T-helper 2 cell (primary cell): ENCODE measurements at regions not wholly inside any gene's neighbourhood (a gene's known extent, or its start where the extent isn't known, plus 50 kb on each side); places are given as distances from the start of the nearest gene placed in this dataset.
A peak's percentile ranks its signal among the peaks of the same experiment; 100 is the strongest.

Experiments
- DNase-seq, 5 experiments: peaks; one replicate each; pipeline versions ENCODE4 v3.0.0 to v3.0.0-alpha.2; 2012 to 2022

DNA sequence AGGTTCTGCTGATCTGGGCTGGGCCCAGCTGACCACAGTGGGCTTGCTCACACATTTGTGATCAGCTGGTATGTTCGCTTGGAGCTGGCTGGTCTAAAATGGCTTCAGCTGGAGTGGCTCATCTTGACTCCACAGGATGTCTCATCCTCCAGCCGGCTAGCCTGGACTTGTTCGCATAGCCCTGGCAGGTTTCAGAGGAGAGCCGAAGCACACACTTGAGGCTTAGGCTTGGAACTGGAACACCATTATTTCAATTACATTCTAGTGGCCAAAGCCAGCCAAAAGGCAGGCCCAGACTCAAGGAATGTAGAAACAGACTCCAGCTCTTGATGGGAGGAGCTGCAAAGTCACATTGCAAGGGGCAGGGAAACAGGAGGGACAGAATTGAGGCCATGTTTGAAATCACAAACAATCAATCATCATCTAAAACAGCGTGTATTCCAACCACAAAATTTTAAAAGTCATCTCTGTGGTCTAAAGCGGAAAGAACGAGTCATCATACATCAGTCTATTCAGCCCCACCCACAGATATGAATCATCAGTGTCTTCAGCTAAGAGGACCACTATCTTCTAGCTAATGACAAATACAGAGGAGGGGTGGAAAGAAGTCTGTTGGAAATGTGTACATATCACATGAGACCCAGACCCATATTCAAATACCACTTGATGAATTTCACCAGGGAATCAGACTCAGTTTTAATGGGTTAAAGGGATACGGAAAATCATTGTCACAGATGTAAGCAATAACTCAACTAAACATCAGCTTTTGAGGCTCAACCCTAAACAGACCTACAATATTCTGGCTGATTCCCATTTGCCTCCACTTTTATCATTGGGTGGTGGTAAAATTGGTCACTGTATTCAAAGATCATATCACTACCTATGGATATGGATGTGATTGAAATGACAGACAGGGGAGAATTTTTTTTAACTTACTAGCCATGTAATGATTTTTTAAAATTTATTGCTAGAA lies 139.0 kb upstream of the MKLN1 start:
- peak in 4 of 5 experiments; percentile 17 to 97 (median 58) for DNase-seq

GRCh38 chr7:131189488-131189887 lies 138.2 kb upstream of the MKLN1 start:
- DNase-seq, result peak in 1 of 5 experiments; percentile 38

- DNase-seq, result no peak
Observed at GRCh38 chr7:131190146-131190545, 137.5 kb upstream of the MKLN1 start.

DNA sequence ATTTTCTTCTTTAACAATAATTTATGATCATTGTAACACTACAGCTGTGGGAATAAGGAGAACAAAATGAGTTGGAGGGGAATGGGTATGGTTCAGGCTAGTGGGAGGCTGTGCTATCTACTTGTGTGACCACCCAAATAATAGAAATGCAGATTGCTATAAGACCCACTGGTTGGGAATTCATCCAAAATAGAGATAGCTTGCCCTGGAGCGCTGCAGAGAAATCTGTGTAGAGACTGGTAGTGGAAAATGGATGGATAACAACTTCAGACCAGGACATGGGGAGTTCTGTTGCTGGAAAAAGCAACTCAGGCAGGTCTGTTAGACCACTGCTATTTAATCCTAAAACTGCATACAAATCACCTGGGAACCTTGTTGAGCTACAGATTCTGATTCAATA lies 137.1 kb upstream of the MKLN1 start:
- no peak for DNase-seq

DNA sequence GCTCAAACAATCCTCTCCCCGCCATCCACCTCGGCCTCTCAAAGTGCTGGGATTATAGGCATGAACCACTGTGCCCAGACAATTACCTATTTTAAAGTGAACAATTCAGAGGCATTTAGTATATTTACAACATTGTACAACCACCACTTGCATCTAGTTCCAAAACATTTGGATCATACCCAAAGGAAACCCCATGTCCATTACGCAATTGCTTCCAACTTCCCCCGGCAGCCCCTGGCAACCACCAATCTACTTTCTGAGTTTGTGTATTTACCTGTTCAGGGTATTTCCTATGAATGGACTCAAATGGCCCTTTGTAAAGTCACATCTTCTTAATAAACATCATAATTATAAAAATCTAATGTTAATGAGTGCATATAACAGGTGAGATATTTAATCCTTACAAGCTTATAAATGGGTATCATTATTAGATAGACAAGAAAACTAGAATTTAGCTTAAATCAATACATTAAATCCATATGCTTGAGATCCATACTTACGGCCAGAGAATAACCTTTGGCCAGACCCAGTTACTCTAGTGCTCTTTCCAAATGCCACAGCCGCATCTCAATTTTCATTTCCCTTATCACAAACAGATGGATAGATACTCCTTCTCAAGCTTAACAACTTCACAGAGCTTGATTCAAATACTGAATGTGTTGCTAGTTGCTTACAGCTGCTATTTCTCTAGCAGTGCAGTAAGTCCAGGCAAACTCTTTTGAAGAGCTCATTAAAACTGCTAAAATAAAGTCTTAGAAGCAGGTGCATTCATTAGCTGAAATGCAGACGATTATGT lies 133.4 kb upstream of the MKLN1 start:
- DNase-seq, result no peak

DNA sequence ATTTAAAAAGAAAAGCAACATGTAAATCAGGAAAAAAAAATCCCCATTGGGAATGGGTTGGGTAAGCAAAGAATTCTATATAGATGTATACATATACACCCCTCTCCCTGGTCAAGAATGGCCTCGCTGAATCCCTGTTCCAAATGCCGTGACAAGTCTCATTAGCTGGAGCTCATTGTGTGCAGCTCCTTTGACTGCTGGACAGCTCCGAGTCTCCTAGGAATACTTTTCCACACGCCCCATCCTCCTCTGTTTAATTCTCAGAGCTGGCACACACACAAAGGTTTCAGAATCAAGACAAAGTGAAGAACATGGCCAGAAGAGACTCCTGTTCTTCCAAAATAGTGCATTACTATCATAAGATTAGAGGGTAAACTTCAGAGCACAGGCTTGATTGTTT lies 130.9 kb upstream of the MKLN1 start:
- no peak for DNase-seq

- no peak for DNase-seq
Observed at GRCh38 chr7:131197920-131198615, 129.6 kb upstream of the MKLN1 start.

- DNase-seq, result no peak
Observed at GRCh38 chr7:131202451-131202850, 125.2 kb upstream of the MKLN1 start.

GRCh38 chr7:131203291-131203976 lies 124.2 kb upstream of the MKLN1 start:
- DNase-seq, result no peak

DNA sequence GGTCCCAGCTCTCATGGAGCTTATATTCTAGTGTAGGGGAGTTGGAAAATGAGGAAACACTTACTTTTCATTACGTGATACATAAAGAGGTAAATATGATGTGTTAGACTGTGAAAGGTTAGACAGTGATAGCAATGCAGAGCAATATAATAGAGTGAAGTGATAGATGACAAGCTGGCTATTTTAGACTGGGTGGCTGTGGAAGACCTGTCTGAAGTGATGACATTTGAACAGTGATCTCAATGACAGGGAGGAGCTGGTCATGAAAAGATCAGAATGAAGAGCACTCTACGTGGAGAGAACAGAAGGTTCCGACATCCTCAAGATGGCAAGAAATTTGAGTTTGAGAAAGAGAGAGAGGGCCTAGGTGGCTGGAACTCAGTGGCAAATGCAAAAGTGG lies 118.9 kb upstream of the MKLN1 start:
- no peak for DNase-seq

- DNase-seq, result no peak
Observed at GRCh38 chr7:131210618-131211017, 117.1 kb upstream of the MKLN1 start.

DNA sequence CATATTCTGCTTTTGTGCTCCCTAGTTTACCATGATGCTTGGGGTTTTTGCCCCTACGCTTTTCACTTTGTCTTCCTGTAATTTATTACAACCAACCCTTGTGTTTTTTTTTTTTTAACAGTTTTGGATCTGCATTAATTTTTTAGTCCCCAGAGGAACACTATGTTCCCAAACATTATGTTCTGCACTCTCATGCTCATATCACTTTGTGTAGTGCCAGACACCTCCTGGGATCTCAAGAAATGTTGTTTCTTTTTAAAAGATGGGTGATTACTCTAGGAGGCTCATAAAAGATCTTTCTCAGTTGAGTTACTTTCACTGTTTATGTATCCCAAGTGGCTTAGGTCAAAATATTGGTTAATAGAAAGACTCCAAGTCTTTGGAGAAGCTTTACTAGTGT lies 116.2 kb upstream of the MKLN1 start:
- DNase-seq, result no peak

GRCh38 chr7:131212114-131212513 lies 115.6 kb upstream of the MKLN1 start:
- no peak for DNase-seq

DNA sequence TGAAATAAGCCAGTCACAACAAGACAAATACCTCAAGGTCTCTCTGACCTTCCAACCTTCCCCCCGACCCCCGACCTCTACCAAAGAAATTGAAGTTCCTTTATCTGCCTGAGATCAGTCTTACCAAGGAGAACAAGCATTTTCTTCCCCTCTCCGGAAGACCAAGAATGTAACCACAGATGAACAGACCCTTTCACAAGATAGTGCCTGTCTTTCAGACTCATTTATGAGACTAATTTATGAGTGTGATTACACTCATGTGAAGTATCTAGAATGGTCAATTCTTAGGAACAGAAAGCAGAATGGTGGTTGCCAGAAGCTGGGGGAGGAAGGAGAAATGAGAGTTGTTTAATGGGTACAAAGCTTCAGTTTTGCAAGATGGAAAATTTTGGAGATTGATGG lies 108.9 kb upstream of the MKLN1 start:
- DNase-seq, result peak in 1 of 5 experiments; percentile 48

- no peak for DNase-seq
Observed at GRCh38 chr7:131219312-131220041, 108.2 kb upstream of the MKLN1 start.

DNA sequence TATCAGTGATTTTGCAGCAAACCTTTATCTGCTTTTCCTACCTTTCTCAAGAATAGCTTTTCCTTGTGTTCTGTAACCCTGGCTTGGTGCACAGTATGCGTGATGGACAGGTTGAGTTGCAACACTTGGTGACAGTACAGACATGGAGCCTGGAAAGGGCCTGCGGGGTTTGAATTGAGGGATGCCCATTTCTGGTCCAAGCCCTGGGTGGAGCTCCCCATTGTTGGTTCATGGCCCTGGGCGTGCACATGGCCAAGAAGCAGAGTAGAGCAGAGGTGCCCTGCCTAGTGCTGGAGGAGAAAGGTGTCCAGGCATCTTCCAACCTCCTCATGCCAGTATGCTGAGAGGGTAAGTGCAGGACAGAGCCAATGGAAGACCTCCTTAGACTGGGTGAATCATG lies 106.6 kb upstream of the MKLN1 start:
- no peak for DNase-seq

DNA sequence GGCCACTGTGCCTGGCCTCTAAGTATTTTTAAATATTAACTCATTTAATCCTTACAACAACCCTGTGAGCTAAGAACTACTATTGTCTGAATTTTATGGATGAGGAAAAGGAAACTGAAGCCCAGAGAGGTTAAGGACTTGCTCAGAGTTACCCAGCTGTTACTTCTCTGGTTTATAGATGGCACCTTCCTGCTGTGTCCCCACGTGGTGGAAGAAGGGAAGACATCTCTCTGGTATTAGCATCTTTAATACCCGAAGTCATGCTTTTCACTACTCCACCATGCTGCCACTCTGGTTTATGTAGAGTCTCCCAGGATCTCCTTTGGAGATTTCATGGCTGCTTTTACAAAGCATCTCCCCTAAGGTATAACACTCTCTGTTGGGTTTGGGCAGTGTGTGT lies 105.5 kb upstream of the MKLN1 start:
- DNase-seq, result no peak

DNA sequence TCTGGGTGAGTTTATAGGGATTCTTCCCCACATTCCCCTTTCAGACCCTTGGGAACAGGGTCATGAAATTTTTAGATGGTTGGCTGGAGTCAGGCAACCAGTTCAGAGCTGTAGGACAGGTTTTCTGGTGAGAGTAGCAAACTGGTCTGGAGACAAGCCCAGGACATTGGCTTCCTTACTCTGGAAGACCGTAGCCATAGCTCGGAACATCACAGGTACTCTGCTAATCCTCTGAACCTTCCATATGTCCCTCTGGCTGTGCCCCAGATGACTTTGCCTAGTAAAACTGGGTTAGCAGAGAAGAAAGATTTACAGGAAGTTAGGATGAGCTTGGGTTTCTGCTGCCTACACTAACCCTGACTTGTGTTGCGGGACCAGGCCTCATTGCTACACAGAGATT lies 104.5 kb upstream of the MKLN1 start:
- no peak for DNase-seq

GRCh38 chr7:131224996-131225395 lies 102.7 kb upstream of the MKLN1 start:
- DNase-seq, result no peak

GRCh38 chr7:131225619-131226513 lies 101.8 kb upstream of the MKLN1 start:
- no peak for DNase-seq

GRCh38 chr7:131226514-131226865 lies 101.2 kb upstream of the MKLN1 start:
- DNase-seq, result no peak
